KMS-11 (cell line): ENCODE measurements at regions not wholly inside any gene's neighbourhood (a gene's known extent, or its start where the extent isn't known, plus 50 kb on each side); places are given as distances from the start of the nearest gene placed in this dataset.

ENCODE experiments used
- H2AFZ ChIP-seq: fragments of 200-600 bp; sonication (generic); 2 replicates; pipeline ENCODE4 v1.6.1; 2016; ENCODE audit warnings: antibody characterized with exemption, mixed run types, low read depth
- H3K27ac ChIP-seq: fragments of 200-600 bp; sonication (generic); 2 replicates; pipeline ENCODE4 v1.6.1; 2016; ENCODE audit warnings: mild to moderate bottlenecking, mixed run types
- H3K27me3 ChIP-seq: fragments of 200-600 bp; sonication (generic); 2 replicates; pipeline ENCODE4 v1.6.1; 2017; ENCODE audit warnings: mild to moderate bottlenecking, low read depth, mixed run types, moderate library complexity; ENCODE audit not compliant: insufficient read depth
- H3K36me3 ChIP-seq: fragments of 200-600 bp; sonication (generic); 2 replicates; pipeline ENCODE4 v1.6.1; 2017; ENCODE audit warnings: mild to moderate bottlenecking, mixed run types; ENCODE audit not compliant: insufficient read depth
- H3K4me1 ChIP-seq: fragments of 200-600 bp; sonication (generic); 2 replicates; pipeline ENCODE4 v1.6.1; 2016; ENCODE audit warnings: mild to moderate bottlenecking, low read depth, mixed run types; ENCODE audit not compliant: poor library complexity, severe bottlenecking
- H3K4me2 ChIP-seq: fragments of 200-600 bp; sonication (generic); 2 replicates; pipeline ENCODE4 v1.7.0; 2016; ENCODE audit warnings: mild to moderate bottlenecking, mixed run types
- H3K4me3 ChIP-seq: fragments of 200-600 bp; sonication (generic); IDR thresholded peaks from 2 replicates; pipeline ENCODE4 v1.6.1; 2017; ENCODE audit warnings: low read depth, low read length, mixed read lengths; ENCODE audit not compliant: insufficient read depth
- H3K79me2 ChIP-seq: fragments of 200-600 bp; sonication (generic); 2 replicates; pipeline ENCODE4 v1.6.1; 2016; ENCODE audit warnings: low read depth, mixed run types; ENCODE audit not compliant: insufficient read depth
- H3K9ac ChIP-seq: fragments of 200-600 bp; sonication (generic); 2 replicates; pipeline ENCODE4 v1.6.1; 2016; ENCODE audit warnings: mild to moderate bottlenecking, mixed run types
- H4K20me1 ChIP-seq: fragments of 200-600 bp; sonication (generic); 2 replicates; pipeline ENCODE4 v1.6.1; 2016; ENCODE audit warnings: mild to moderate bottlenecking, mixed run types; ENCODE audit not compliant: insufficient read depth
- CTCF ChIP-seq: fragments of 200-600 bp; sonication (generic); conservative IDR thresholded peaks from 2 replicates; pipeline ENCODE4 v1.6.1; 2017; ENCODE audit warnings: low read depth, mild to moderate bottlenecking, antibody characterized with exemption, low read length, moderate library complexity, mixed read lengths

GRCh38 chr5:109567374-109568044, 122.2 kb upstream of the MAN2A1 start:
- Histone ChIP-seq H2AFZ (no peak overlapping the region), H3K9ac (no peak overlapping the region)

GRCh38 chr5:109566361-109566760, 123.4 kb upstream of the MAN2A1 start:
- H3K36me3 ChIP-seq, result no peaks in the 10 kb centered on the region
- H3K4me3 ChIP-seq, result no peak overlapping the region
- H4K20me1 ChIP-seq, result no peaks in the 10 kb centered on the region
- no peak overlapping the region for H3K27ac ChIP-seq
- H3K79me2 ChIP-seq, result no peaks in the 10 kb centered on the region
- H3K4me1 ChIP-seq, result no peaks in the 10 kb centered on the region
- no peak overlapping the region for H2AFZ ChIP-seq
- no peak for TF ChIP-seq CTCF
- no peaks in the 10 kb centered on the region for H3K27me3 ChIP-seq
- H3K4me2 ChIP-seq, result no peak overlapping the region
- no peak overlapping the region for H3K9ac ChIP-seq

More at GRCh38 chr5:109567374-109568044, 122.2 kb upstream of the MAN2A1 start:
- Histone ChIP-seq H3K4me2 (no peak overlapping the region), H3K79me2 (no peaks in the 10 kb centered on the region), H4K20me1 (no peaks in the 10 kb centered on the region), H3K4me1 (no peaks in the 10 kb centered on the region), H3K27me3 (no peaks in the 10 kb centered on the region), H3K27ac (no peak overlapping the region), H3K36me3 (no peaks in the 10 kb centered on the region), H3K4me3 (no peak overlapping the region)
- TF ChIP-seq CTCF, result no peak

GRCh38 chr5:109563739-109564138, 126.0 kb upstream of the MAN2A1 start:
- H3K9ac ChIP-seq, result no peak overlapping the region
- H3K4me2 ChIP-seq, result no peak overlapping the region
- peaks cover 4% of the 10 kb centered on the region for H3K4me1 ChIP-seq
- H4K20me1 ChIP-seq, result no peaks in the 10 kb centered on the region
- no peak overlapping the region for H3K27ac ChIP-seq
- no peaks in the 10 kb centered on the region for H3K27me3 ChIP-seq
- no peak for TF ChIP-seq CTCF
- H3K4me3 ChIP-seq, result no peak overlapping the region
- no peaks in the 10 kb centered on the region for H3K36me3 ChIP-seq
- H3K79me2 ChIP-seq, result no peaks in the 10 kb centered on the region
- H2AFZ ChIP-seq, result no peak overlapping the region

- Histone ChIP-seq H3K9ac (no peak overlapping the region), H3K27ac (no peak overlapping the region), H3K4me2 (no peak overlapping the region), H2AFZ (no peak overlapping the region), H3K4me3 (no peak overlapping the region), H3K79me2 (no peaks in the 10 kb centered on the region), H3K27me3 (no peaks in the 10 kb centered on the region), H4K20me1 (no peaks in the 10 kb centered on the region), H3K36me3 (no peaks in the 10 kb centered on the region), H3K4me1 (peaks cover 10% of the 10 kb centered on the region)
- TF ChIP-seq CTCF, result no peak
Observed at GRCh38 chr5:109563189-109563588, 126.5 kb upstream of the MAN2A1 start.
